Uterus (tissue), 2 donors: ENCODE measurements at regions not wholly inside any gene's neighbourhood (a gene's known extent, or its start where the extent isn't known, plus 50 kb on each side); places are given as distances from the start of the nearest gene placed in this dataset.

Source experiments
- CTCF ChIP-seq, 4 experiments: fragments of 200-600 bp in 2 of 4; fragments of 450-650 bp in 2 of 4; sonication (generic) in 2 of 4; IDR thresholded peaks; one replicate each; pipeline ENCODE4 v1.5.1; 2016 to 2019; ENCODE audit warnings: antibody characterized with exemption in 4 of 4, mild to moderate bottlenecking in 2 of 4, moderate library complexity in 1 of 4
- POLR2A ChIP-seq, 2 donors: fragments of 450-650 bp; IDR thresholded peaks; one replicate each; pipeline ENCODE4 v1.6.1; 2016; ENCODE audit warnings: antibody characterized with exemption in 2 of 2, mild to moderate bottlenecking in 1 of 2, moderate library complexity in 1 of 2

- TF ChIP-seq CTCF (IDR thresholded peaks at IDR 0.05) (no peak), POLR2A (IDR thresholded peaks at IDR 0.05) (no peak)
These were observed 658.2 kb upstream of the SALL3 start for GRCh38 chr18:78321402-78321801.
